GM12878 (cell line): ENCODE measurements at regions not wholly inside any gene's neighbourhood (a gene's known extent, or its start where the extent isn't known, plus 50 kb on each side); places are given as distances from the start of the nearest gene placed in this dataset.
A peak's percentile ranks its signal among the peaks of the same experiment; 100 is the strongest.

Experiments
- ATAC-seq: fragments of 200-7000 bp; cut with Tn5 transposase; 3 replicates; pipeline ENCODE4 v1.9.1; 2020; ENCODE audit warnings: mild to moderate bottlenecking, moderate library complexity
- BruUV-seq: library from RNA; stranded (reverse); fragments of 400-500 nt; replicated peaks from 2 replicates; lab custom pipeline; 2021; lab: Mats Ljungman, UMichigan
- CTCF ChIA-PET: fragments of 300-600 bp; sonication (Branson Sonifier 250); formaldehyde crosslinking; extraction: SDS; loops from one replicate; lab custom pipeline; 2021; ENCODE audit warnings: inconsistent platforms; lab: Yijun Ruan, JAX
- POLR2A ChIA-PET: fragments of 350-600 bp; formaldehyde crosslinking; extraction: SDS; loops from one replicate; lab custom pipeline; 2021; ENCODE audit warnings: inconsistent platforms; lab: Charles Lee
- RAD21 ChIA-PET: fragments of 300-600 bp; sonication (Branson Sonifier 250); formaldehyde crosslinking; loops from one replicate; lab custom pipeline; 2023; ENCODE audit warnings: antibody characterized with exemption; ENCODE audit not compliant: unreplicated experiment; lab: Charles Lee
- SMC1A ChIA-PET: fragments of 300-600 bp; sonication (Branson Sonifier 250); formaldehyde crosslinking; loops from one replicate; lab custom pipeline; 2023; ENCODE audit not compliant: unreplicated experiment, uncharacterized antibody; lab: Charles Lee
- DNase-seq: peaks from one replicate; pipeline ENCODE4 v3.0.0-alpha.2; 2011; ENCODE audit warnings: low read depth, low spot score
- FAIRE-seq: peaks from 3 replicates; lab custom pipeline; 2011; peaks lifted over from hg19 to GRCh38; lab: Jason Lieb, UNC
- H2AFZ ChIP-seq: 2 replicates; pipeline ENCODE4 v1.6.0; 2011; ENCODE audit warnings: low read depth, low read length, control low read depth; ENCODE audit not compliant: control insufficient read depth
- H3K27ac ChIP-seq: 2 replicates; pipeline ENCODE4 v1.5.1; 2011; ENCODE audit warnings: control low read depth; ENCODE audit not compliant: control insufficient read depth, insufficient read depth
- H3K27me3 ChIP-seq, 2 experiments: replicated peaks in 1 of 2; 2 replicates each; pipeline versions ENCODE4 v1.6.0 to v1.6.1; 2011; ENCODE audit warnings: low read length in 1 of 2; ENCODE audit not compliant: control insufficient read depth in 2 of 2, insufficient read depth in 2 of 2
- H3K36me3 ChIP-seq, 2 experiments: 2 replicates each; pipeline ENCODE4 v1.5.1; 2011; ENCODE audit warnings: low read length in 1 of 2; ENCODE audit not compliant: control insufficient read depth in 2 of 2, insufficient read depth in 2 of 2
- H3K4me1 ChIP-seq: 2 replicates; pipeline ENCODE4 v1.6.1; 2011; ENCODE audit warnings: mild to moderate bottlenecking, low read length, moderate library complexity, mixed read lengths; ENCODE audit not compliant: control insufficient read depth, insufficient read depth
- H3K4me2 ChIP-seq: 2 replicates; pipeline ENCODE4 v1.6.0; 2011; ENCODE audit warnings: control low read depth; ENCODE audit not compliant: control insufficient read depth, insufficient read depth
- H3K4me3 ChIP-seq: fragments of 200-600 bp; sonication (generic); 2 replicates; pipeline ENCODE4 v1.5.1; 2016
- H3K79me2 ChIP-seq: 2 replicates; pipeline ENCODE4 v1.6.0; 2011; ENCODE audit warnings: low read length; ENCODE audit not compliant: control insufficient read depth, insufficient read depth
- H3K9ac ChIP-seq: 2 replicates; pipeline ENCODE4 v1.8.0; 2011; ENCODE audit warnings: low read length, control low read depth, mixed read lengths; ENCODE audit not compliant: control insufficient read depth, insufficient read depth
- H3K9me3 ChIP-seq: replicated peaks from 3 replicates; pipeline ENCODE4 v1.5.1; 2011; ENCODE audit warnings: mild to moderate bottlenecking, low read length; ENCODE audit not compliant: control insufficient read depth, insufficient read depth
- H4K20me1 ChIP-seq: 2 replicates; pipeline ENCODE4 v1.6.0; 2011; ENCODE audit not compliant: control insufficient read depth, insufficient read depth
- JUNB ChIP-seq: IDR thresholded peaks from 2 replicates; pipeline ENCODE4 v1.6.1; 2016; ENCODE audit warnings: antibody characterized with exemption, mild to moderate bottlenecking
- MTA3 ChIP-seq: IDR thresholded peaks from 2 replicates; pipeline ENCODE4 v1.6.1; 2012; ENCODE audit warnings: low read length, inconsistent platforms, borderline replicate concordance
- NR2C1 ChIP-seq: fragments of 450-650 bp; IDR thresholded peaks from 2 replicates; pipeline ENCODE4 v1.6.1; 2017; ENCODE audit warnings: antibody characterized with exemption, mild to moderate bottlenecking, moderate library complexity
- PBX3 ChIP-seq: IDR thresholded peaks from 2 replicates; pipeline ENCODE4 v1.6.1; 2011; ENCODE audit warnings: mild to moderate bottlenecking, low read depth, low read length, moderate library complexity; ENCODE audit not compliant: insufficient replicate concordance
- PKNOX1 ChIP-seq: fragments of 450-650 bp; IDR thresholded peaks from 2 replicates; pipeline ENCODE4 v1.6.1; 2016; ENCODE audit warnings: mild to moderate bottlenecking
- RAD51 ChIP-seq: fragments of 450-650 bp; IDR thresholded peaks from 2 replicates; pipeline ENCODE4 v1.6.1; 2016; ENCODE audit warnings: moderate library complexity, mild to moderate bottlenecking, inconsistent platforms
- REST ChIP-seq: IDR thresholded peaks from 2 replicates; pipeline ENCODE4 v1.6.1; 2012; ENCODE audit warnings: mild to moderate bottlenecking, low read depth, low read length
- RUNX3 ChIP-seq: IDR thresholded peaks from 2 replicates; pipeline ENCODE4 v1.6.1; 2012; ENCODE audit warnings: low read length, inconsistent platforms
- SP1 ChIP-seq: IDR thresholded peaks from one replicate; pipeline ENCODE4 v1.6.1; 2011; ENCODE audit warnings: low read depth, low read length
- STAT1 ChIP-seq: fragments of 450-650 bp; conservative IDR thresholded peaks from 2 replicates; pipeline ENCODE4 v1.6.1; 2014; ENCODE audit warnings: antibody characterized with exemption, mild to moderate bottlenecking
- ZNF217 ChIP-seq: fragments of 450-650 bp; IDR thresholded peaks from 2 replicates; pipeline ENCODE4 v1.6.1; 2017; ENCODE audit warnings: antibody characterized with exemption, mild to moderate bottlenecking
- ZNF24 ChIP-seq: fragments of 450-650 bp; IDR thresholded peaks from 2 replicates; pipeline ENCODE4 v1.6.1; 2017; ENCODE audit warnings: antibody characterized with exemption, mild to moderate bottlenecking
- ZNF384 ChIP-seq: IDR thresholded peaks from 2 replicates; pipeline ENCODE4 v1.6.1; 2012; ENCODE audit warnings: low read depth, mild to moderate bottlenecking, low read length, improper control_type of control experiment, borderline replicate concordance
- WGBS: methylation state at CpG from one replicate; pipeline ENCODE4 v1.1.6; 2016; ENCODE audit warnings: low lambda C conversion rate; ENCODE audit not compliant: insufficient replicate concordance, insufficient coverage; ENCODE audit errors: missing lambda C conversion rate; 5-methylcytosine and 5-hydroxymethylcytosine counted together
- in situ Hi-C: fragments of 300-500 bp; cut with MboI; formaldehyde crosslinking; loops from 9 replicates; pipeline ENCODE4 v1.14.3; 2018; ENCODE audit warnings: mixed read lengths
- intact Hi-C: fragments of 100-400 bp; cut with micrococcal nuclease; formaldehyde crosslinking; loops from one replicate; pipeline ENCODE4 v1.14.2; 2022; ENCODE audit not compliant: unreplicated experiment

GRCh38 chr2:104734937-104735586 is 118.9 kb upstream of the POU3F3 start:
- Histone ChIP-seq H3K9me3 (no peaks in the 10 kb centered on the region; the same call in 2 of the 3 replicates), H3K27ac (no peak overlapping the region), H3K4me3 (no peak overlapping the region), H2AFZ (no peak overlapping the region), H3K9ac (no peak overlapping the region), H3K4me1 (no peaks in the 10 kb centered on the region), H4K20me1 (no peaks in the 10 kb centered on the region), H3K36me3 (no peaks in the 10 kb centered on the region)
- DNase-seq (no peak), ATAC-seq (no peak), FAIRE-seq (no peak)
- in situ Hi-C loops (no loop called here), intact Hi-C loops (no loop called here)
- POLR2A ChIA-PET: no interaction called here
- RAD21 ChIA-PET: no interaction called here
- TF ChIP-seq RUNX3 (peak; percentile 34; the same call in 1 of the 2 replicates), PKNOX1 (peak; percentile 20; the same call in 1 of the 2 replicates), MTA3 (no peak)
- TF ChIP-seq, all 136 proteins: peak for 2
- Histone ChIP-seq H3K27me3 (no peaks in the 10 kb centered on the region), H3K4me2 (no peak overlapping the region), H3K79me2 (no peaks in the 10 kb centered on the region)
- 39% methylated on average over 6 of the region's 6 CpGs for WGBS
- SMC1A ChIA-PET: no interaction called here
- CTCF ChIA-PET: interaction anchor here (1.0 kb wide), 1 partner anchor 115 kb away, joined by 3 read pairs; no protein-coding TSS in a partner anchor
- BruUV-seq: no TSS peak

- no TSS peak for BruUV-seq
- ChIA-PET CTCF (no interaction called here), POLR2A (no interaction called here), RAD21 (no interaction called here), SMC1A (no interaction called here)
- intact Hi-C loops (no loop called here), in situ Hi-C loops (no loop called here)
- no peaks in the 10 kb centered on the region for H3K79me2 ChIP-seq
- no peaks in the 10 kb centered on the region for H3K36me3 ChIP-seq
- no peaks in the 10 kb centered on the region for H3K27me3 ChIP-seq
- H3K9me3 ChIP-seq: no peaks in the 10 kb centered on the region
- ATAC-seq (no peak), DNase-seq (no peak), FAIRE-seq (no peak)
- no peak overlapping the region for H3K27ac ChIP-seq
- no peak overlapping the region for H3K4me2 ChIP-seq
- no peak overlapping the region for H3K9ac ChIP-seq
- no peaks in the 10 kb centered on the region for H4K20me1 ChIP-seq
- H2AFZ ChIP-seq: no peak overlapping the region
- no peak overlapping the region for H3K4me3 ChIP-seq
- 42% methylated on average over 7 of the region's 7 CpGs for WGBS
- H3K4me1 ChIP-seq: no peaks in the 10 kb centered on the region
- TF ChIP-seq PBX3: no peak
- TF ChIP-seq SP1: no peak
- TF ChIP-seq NR2C1: no peak
- TF ChIP-seq ZNF384: no peak
- TF ChIP-seq REST: no peak
- TF ChIP-seq JUNB: no peak
- TF ChIP-seq STAT1: no peak
- TF ChIP-seq RAD51: no peak
- TF ChIP-seq ZNF24: no peak
- TF ChIP-seq ZNF217: no peak
These were observed 117.9 kb upstream of the POU3F3 start for GRCh38 chr2:104736026-104736425.
